ENCODE measurements at regions not wholly inside any gene's neighbourhood (a gene's known extent, or its start where the extent isn't known, plus 50 kb on each side); places are given as distances from the start of the nearest gene placed in this dataset.
"Not testable (repeated sequence)": the region's sequence is repeated elsewhere in the genome, so short reads cannot be mapped to it uniquely, and the experiment has no call there.

- in situ Hi-C loops (cut with HindIII; ENCODE audit: low sequenced_read_pairs): no loop called here
- no peak overlapping the region for H3K4me3 ChIP-seq (ENCODE audit: low read depth, low read length)
- TF ChIP-seq, protein P1, sequence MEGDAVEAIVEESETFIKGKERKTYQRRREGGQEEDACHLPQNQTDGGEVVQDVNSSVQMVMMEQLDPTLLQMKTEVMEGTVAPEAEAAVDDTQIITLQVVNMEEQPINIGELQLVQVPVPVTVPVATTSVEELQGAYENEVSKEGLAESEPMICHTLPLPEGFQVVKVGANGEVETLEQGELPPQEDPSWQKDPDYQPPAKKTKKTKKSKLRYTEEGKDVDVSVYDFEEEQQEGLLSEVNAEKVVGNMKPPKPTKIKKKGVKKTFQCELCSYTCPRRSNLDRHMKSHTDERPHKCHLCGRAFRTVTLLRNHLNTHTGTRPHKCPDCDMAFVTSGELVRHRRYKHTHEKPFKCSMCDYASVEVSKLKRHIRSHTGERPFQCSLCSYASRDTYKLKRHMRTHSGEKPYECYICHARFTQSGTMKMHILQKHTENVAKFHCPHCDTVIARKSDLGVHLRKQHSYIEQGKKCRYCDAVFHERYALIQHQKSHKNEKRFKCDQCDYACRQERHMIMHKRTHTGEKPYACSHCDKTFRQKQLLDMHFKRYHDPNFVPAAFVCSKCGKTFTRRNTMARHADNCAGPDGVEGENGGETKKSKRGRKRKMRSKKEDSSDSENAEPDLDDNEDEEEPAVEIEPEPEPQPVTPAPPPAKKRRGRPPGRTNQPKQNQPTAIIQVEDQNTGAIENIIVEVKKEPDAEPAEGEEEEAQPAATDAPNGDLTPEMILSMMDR (IDR thresholded peaks at IDR 0.05; ENCODE audit: low read depth, low read length, missing control alignments): no peak
- no peak for DNase-seq (ENCODE audit: low read depth)
Observed at GRCh38 chr5:123706531-123706930, 194.6 kb downstream of the CSNK1G3 start.

DNA sequence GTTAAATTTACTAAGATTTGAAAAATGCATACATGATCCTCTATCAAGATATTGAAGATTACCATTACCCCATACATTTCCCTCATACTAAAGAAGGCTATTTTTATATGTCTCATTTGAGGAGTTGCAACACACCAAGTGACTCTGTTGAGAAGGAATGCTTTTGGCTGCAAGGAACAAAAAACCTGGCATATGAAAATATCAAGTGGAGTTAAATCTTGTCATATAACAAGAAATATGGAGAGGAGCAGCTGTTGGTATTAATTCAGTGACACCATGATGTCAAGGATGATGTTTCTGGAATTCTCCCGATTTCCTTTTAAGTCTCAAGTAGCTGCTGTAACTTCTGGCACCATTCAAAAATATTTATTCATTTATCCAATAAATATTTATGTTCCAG is 193.8 kb downstream of the CSNK1G3 start:
- TF ChIP-seq, protein P1 (IDR thresholded peaks at IDR 0.05; ENCODE audit: low read depth, low read length, missing control alignments): no peak
- in situ Hi-C loops (cut with HindIII; ENCODE audit: low sequenced_read_pairs): no loop called here
- DNase-seq (ENCODE audit: low read depth): no peak
- H3K4me3 ChIP-seq (ENCODE audit: low read depth, low read length): no peak overlapping the region

DNA sequence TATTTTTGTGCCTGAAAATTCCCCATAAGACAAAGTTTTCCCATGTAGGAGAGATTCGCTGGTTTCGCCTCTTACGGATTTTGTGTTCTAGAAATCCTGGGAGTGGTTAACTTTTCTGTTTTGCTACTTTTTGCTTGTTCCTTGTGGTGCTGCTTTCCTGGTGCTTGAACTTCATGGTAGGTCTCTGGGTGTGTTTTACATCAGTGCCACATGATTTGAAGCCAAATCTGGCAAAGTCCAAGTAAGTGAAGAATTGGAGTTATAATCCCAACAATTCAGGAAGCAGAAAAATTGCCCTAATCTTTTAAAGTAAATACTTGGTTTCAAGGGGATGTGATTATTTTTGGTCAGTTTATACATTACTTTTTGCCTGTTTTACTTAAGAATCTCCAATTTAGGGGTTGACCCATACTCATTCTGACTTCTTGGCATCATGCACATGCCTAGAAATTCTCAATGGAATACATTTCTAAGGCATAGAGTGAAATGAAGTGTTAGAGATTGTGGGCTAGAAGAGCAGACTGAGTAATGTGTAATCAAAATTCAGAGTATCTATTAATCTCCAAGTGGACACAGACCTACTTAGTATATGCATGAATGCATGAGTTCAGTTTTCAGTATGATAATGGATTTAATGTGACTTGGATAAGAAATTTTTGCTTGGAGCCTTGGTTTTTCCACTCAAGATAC is 189.7 kb downstream of the CSNK1G3 start:
- DNase-seq (ENCODE audit: low read depth): no peak
- in situ Hi-C loops (cut with HindIII; ENCODE audit: low sequenced_read_pairs): no loop called here
- TF ChIP-seq, protein P1 (IDR thresholded peaks at IDR 0.05; ENCODE audit: low read depth, low read length, missing control alignments): no peak
- H3K4me3 ChIP-seq (ENCODE audit: low read depth, low read length): no peak overlapping the region

DNA sequence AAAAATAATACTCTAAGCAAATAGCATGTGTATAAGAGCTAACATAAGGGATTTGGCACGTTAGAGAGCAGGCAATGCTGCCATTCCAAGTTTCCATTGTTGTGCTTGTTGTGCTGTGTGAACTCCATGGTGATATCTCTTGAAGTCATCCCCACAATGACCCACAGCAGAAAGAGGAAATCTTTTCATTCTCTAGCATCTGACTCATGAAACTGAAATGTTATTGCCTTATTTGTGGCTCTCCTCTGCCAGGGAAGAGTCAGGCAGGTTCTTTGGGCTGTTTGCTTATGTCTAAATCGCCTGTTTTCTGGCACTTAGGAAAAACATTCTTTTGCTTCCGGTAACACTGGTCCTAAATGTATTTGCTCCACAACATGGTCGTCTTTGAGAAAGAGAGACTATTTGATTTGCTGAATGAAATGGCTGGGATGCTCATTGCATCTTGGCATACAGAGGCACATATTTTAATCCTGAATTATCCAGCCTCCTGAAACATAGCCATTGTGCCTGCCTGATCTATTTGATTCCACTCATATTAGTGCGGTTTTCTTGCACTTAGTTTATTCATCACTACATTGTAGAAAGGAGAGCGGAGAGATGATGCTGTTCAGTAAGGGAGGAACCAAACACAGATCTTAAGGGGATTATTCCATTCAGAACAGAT is 188.8 kb downstream of the CSNK1G3 start:
- TF ChIP-seq, protein P1 (IDR thresholded peaks at IDR 0.05; ENCODE audit: low read depth, low read length, missing control alignments): no peak
- in situ Hi-C loops (cut with HindIII; ENCODE audit: low sequenced_read_pairs): no loop called here
- peak; percentile 97 for DNase-seq (ENCODE audit: low read depth)
- H3K4me3 ChIP-seq (ENCODE audit: low read depth, low read length): no peak overlapping the region

DNA sequence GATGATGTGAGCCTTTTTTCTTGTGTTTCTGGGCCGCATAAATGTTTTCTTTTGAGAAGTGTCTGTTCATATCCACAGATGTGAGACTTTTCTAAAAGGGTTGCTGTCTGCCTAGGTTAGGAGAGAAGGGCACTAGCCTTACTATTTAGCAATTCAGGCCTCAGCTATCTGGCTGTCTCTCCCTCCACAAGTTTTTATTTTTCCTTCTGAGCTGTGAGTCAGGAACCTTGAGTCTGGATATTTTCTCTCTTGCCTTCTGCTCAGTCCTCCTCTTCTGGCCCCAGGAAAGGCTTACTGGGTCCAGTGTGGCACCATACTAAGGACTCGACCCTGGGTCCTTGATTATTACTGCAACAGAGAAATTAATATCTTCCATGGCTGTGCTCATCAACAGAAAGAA is 187.6 kb downstream of the CSNK1G3 start:
- in situ Hi-C loops (cut with HindIII; ENCODE audit: low sequenced_read_pairs): no loop called here
- TF ChIP-seq, protein P1 (IDR thresholded peaks at IDR 0.05; ENCODE audit: low read depth, low read length, missing control alignments): no peak
- no peak for DNase-seq (ENCODE audit: low read depth)
- no peak overlapping the region for H3K4me3 ChIP-seq (ENCODE audit: low read depth, low read length)

DNA sequence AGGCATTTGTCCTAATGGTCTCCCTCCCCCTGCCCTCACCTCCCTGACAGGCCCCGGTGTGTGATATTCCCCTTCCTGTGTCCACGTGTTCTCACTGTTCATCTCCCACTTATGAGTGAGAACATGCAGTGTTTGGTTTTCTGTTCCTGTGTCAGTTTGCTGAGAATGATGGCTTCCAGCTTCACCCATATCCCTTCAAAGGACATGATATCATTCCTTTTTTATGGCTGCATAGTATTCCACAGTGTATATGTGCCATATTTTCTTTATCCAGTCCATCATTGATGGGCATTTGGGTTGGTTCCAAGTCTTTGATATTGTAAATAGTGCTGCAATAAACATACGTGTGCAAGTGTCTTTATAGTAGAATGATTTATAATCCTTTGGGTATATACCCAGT is 187.0 kb downstream of the CSNK1G3 start:
- in situ Hi-C loops (cut with HindIII; ENCODE audit: low sequenced_read_pairs): not testable (repeated sequence)

DNA sequence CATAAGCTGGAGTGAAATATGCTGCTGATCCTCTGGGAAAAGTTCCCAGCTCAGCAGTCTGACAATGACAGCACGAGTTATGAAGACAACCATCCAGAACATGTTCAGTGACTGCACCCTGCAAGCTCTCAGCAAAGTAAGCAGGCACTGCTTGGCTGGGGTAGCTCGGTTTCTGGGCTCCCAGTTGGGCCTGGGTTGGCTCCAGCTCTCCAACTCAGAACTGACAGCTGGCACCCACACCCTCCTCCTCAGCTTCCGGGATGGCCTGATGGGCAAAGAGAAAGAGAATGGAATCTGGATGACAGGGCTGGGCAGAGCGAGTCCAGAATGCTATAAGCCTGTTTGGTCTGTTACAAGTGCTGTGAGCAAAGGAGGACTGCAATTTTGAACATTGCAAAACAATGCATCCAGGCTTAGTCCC is 185.0 kb downstream of the CSNK1G3 start:
- in situ Hi-C loops (cut with HindIII; ENCODE audit: low sequenced_read_pairs): no loop called here
- H3K4me3 ChIP-seq (ENCODE audit: low read depth, low read length): no peak overlapping the region
- TF ChIP-seq, protein P1 (IDR thresholded peaks at IDR 0.05; ENCODE audit: low read depth, low read length, missing control alignments): no peak
- DNase-seq (ENCODE audit: low read depth): no peak

More for the DNA sequence above, 187.0 kb downstream of the CSNK1G3 start:
- H3K4me3 ChIP-seq (ENCODE audit: low read depth, low read length); DNase-seq (ENCODE audit: low read depth): not testable (repeated sequence)
